ENCODE measurements at regions not wholly inside any gene's neighbourhood (a gene's known extent, or its start where the extent isn't known, plus 50 kb on each side); places are given as distances from the start of the nearest gene placed in this dataset.
"Not testable (repeated sequence)": the region's sequence is repeated elsewhere in the genome, so short reads cannot be mapped to it uniquely, and the experiment has no call there.

DNA sequence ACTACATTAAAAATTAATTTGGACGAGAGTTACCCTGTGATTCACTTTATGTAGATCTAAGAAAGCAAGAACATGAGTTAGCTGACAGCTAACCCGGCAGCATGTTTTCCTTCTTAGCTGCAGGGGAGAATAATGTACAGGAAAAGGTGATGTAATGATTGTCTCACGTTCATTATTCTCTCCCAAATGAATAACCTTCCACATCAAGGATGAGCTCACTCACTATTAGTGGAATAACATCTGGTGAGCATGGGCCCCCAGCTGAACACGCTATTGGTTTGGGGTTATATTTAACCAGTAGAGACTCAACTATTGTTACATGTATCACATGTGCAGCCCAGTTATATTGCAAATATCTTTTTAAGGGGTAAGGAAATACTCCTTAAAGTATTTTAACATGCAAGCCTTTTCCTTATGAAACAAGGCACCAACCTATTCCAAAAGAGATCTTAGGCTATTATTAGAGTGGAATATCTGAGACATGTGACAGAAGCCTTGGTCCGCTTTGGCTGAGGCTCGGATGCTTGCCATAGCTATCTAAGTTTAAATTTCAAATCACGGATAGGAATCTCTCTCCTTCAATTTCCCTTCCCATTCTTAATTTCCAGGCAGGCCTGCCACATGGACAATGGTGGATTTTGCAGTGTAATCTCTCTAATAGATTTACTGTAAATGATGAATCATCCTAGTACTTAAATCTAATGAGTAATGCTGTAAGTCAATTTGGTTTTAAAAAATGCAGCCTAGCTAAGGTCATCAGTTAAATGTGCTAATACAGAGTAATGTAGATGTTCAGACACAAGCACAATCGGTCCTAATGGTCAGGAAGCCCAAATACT is 99.0 kb upstream of the OTUD4 start:
- POLR2A ChIA-PET = interaction anchor here (0.6 kb wide), 1 partner anchor 157 kb away, joined by 3 read pairs; no protein-coding TSS in a partner anchor
- no peak overlapping the region for H3K27ac Mint-ChIP-seq
- H3K4me1 Mint-ChIP-seq = no peaks in the 10 kb centered on the region
- CTCF ChIA-PET = no interaction called here
- no peaks in the 10 kb centered on the region for H3K27me3 Mint-ChIP-seq
- H3K36me3 Mint-ChIP-seq (ENCODE audit: low read depth) = no peaks in the 10 kb centered on the region
- H3K9me3 Mint-ChIP-seq = no peaks in the 10 kb centered on the region
- no peak for DNase-seq
- no peak overlapping the region for H3K4me3 Mint-ChIP-seq

- POLR2A ChIA-PET = interaction anchor here (0.6 kb wide), 1 partner anchor 156 kb away, joined by 3 read pairs; no protein-coding TSS in a partner anchor
- Mint-ChIP-seq H3K27ac (no peak overlapping the region), H3K4me3 (no peak overlapping the region), H3K4me1 (no peaks in the 10 kb centered on the region), H3K9me3 (peaks cover 4% of the 10 kb centered on the region), H3K36me3 (ENCODE audit: low read depth) (no peaks in the 10 kb centered on the region), H3K27me3 (no peaks in the 10 kb centered on the region)
- DNase-seq = no peak
- CTCF ChIA-PET = no interaction called here
Measured at GRCh38 chr4:145278341-145279121, 98.1 kb upstream of the OTUD4 start.

DNA sequence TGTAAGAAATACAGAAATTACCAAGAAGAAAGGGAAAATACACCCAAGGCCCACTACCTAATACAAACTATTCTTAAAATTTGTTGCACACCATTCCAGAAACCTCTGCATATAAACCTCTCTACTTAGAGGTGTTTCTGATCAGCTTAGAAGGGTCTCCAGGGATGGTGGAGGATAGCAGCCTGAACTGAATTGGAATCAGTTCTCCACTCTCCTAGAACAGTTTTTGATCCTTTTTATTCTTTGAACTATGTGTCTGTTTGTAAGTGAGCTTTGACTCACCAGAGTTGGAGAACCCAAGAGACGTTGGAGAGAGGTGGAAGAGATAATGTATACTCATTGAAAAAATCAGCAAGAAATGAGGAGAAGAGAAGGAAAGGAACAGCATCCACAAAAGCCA is 96.6 kb upstream of the OTUD4 start:
- CTCF ChIA-PET = no interaction called here
- Mint-ChIP-seq H3K36me3 (ENCODE audit: low read depth) (no peaks in the 10 kb centered on the region), H3K27ac (no peak overlapping the region), H3K9me3 (peaks cover 7% of the 10 kb centered on the region), H3K27me3 (no peaks in the 10 kb centered on the region), H3K4me3 (no peak overlapping the region), H3K4me1 (no peaks in the 10 kb centered on the region)
- POLR2A ChIA-PET = no interaction called here
- DNase-seq = no peak

DNA sequence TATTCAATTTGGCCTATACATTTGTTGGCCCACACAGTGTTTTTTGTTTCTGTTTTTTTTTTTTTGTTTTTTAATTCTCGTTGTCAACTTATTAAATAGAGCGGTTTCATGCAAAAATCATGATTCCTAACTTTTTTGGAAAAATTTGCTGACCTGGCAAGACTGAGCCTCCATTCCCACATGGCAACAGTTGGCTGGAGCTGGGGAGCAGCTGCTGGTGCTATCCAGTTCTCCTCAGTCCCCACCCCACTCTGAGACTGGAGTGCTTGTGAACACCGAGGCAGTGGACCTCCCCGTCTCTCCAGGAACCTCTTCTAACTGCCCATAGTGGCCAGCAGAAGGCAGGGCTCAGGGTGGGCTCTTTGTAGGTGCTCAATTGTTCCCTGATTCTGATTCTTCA is 95.7 kb upstream of the OTUD4 start:
- no peaks in the 10 kb centered on the region for H3K4me1 Mint-ChIP-seq
- ChIA-PET CTCF (no interaction called here), POLR2A (no interaction called here)
- no peak for DNase-seq
- H3K27ac Mint-ChIP-seq = no peak overlapping the region
- no peaks in the 10 kb centered on the region for H3K27me3 Mint-ChIP-seq
- no peaks in the 10 kb centered on the region for H3K36me3 Mint-ChIP-seq (ENCODE audit: low read depth)
- no peak overlapping the region for H3K4me3 Mint-ChIP-seq
- peaks cover 7% of the 10 kb centered on the region for H3K9me3 Mint-ChIP-seq

DNA sequence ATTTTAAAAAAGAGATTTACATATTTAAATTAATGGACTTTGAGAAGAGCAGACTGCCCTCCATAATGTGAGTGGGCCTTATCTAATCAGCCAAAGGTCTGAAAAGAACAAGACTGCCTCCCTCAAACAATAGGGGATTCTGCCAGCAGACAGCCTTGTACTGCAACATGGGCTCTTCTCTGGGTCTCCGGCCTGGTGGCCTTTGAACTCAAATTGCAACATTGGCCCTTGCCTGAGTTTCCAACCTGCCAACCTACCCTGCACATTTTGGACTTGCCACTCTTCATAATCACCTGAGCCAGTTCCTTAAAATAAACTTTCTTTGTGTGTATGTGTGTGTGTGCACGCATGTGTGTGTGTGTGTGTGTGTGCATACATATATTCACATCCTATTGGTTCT is 90.8 kb upstream of the OTUD4 start:
- no peaks in the 10 kb centered on the region for H3K4me1 Mint-ChIP-seq
- no peak overlapping the region for H3K4me3 Mint-ChIP-seq
- no peak overlapping the region for H3K27ac Mint-ChIP-seq
- CTCF ChIA-PET = no interaction called here
- DNase-seq = no peak
- H3K36me3 Mint-ChIP-seq (ENCODE audit: low read depth) = no peaks in the 10 kb centered on the region
- peaks cover 7% of the 10 kb centered on the region for H3K9me3 Mint-ChIP-seq
- no peaks in the 10 kb centered on the region for H3K27me3 Mint-ChIP-seq
- POLR2A ChIA-PET = interaction anchor here (0.7 kb wide), 1 partner anchor 11 kb away, joined by 4 read pairs; no protein-coding TSS in a partner anchor

GRCh38 chr4:145266881-145267280 is 86.5 kb upstream of the OTUD4 start:
- Mint-ChIP-seq H3K27me3 (no peaks in the 10 kb centered on the region), H3K36me3 (ENCODE audit: low read depth) (no peaks in the 10 kb centered on the region), H3K4me3 (no peak overlapping the region), H3K4me1 (no peaks in the 10 kb centered on the region), H3K27ac (no peak overlapping the region), H3K9me3 (no peaks in the 10 kb centered on the region)
- CTCF ChIA-PET = no interaction called here
- no peak for DNase-seq
- POLR2A ChIA-PET = no interaction called here

GRCh38 chr4:145260091-145260490 is 79.7 kb upstream of the OTUD4 start:
- no peak for DNase-seq
- Mint-ChIP-seq H3K4me3 (no peak overlapping the region), H3K9me3 (peaks cover 3% of the 10 kb centered on the region), H3K27ac (no peak overlapping the region), H3K36me3 (ENCODE audit: low read depth) (no peaks in the 10 kb centered on the region), H3K27me3 (no peaks in the 10 kb centered on the region), H3K4me1 (no peaks in the 10 kb centered on the region)
- CTCF ChIA-PET = no interaction called here
- POLR2A ChIA-PET = no interaction called here

DNA sequence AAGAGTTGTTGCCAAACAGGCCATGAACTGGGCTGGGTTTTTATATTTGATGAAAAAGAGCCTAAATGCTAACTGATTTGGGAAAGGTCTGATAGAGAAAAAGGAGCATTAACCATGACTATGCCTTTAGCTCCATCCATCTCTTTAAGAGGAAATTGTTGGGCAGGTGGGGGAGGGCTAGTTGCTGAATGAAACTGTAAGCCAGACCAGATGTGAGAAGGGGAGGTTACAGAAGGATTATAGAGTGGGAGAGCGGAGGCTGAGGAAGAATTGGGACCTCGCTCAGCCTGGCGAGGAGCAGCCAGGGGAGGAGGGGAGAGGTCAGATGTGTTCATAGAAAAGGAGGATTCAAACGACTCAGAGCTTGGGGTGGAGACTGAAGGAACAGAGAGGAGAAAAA is 74.9 kb upstream of the OTUD4 start:
- H3K4me1 Mint-ChIP-seq; H3K27ac Mint-ChIP-seq; CTCF ChIA-PET; DNase-seq; H3K27me3 Mint-ChIP-seq; H3K4me3 Mint-ChIP-seq; POLR2A ChIA-PET; H3K9me3 Mint-ChIP-seq; H3K36me3 Mint-ChIP-seq (ENCODE audit: low read depth): not testable (repeated sequence)

- Mint-ChIP-seq H3K36me3 (ENCODE audit: low read depth) (no peaks in the 10 kb centered on the region), H3K4me1 (no peaks in the 10 kb centered on the region), H3K27ac (no peak overlapping the region), H3K27me3 (peaks cover 9% of the 10 kb centered on the region), H3K9me3 (no peaks in the 10 kb centered on the region), H3K4me3 (no peak overlapping the region)
- ChIA-PET CTCF (no interaction called here), POLR2A (no interaction called here)
- no peak for DNase-seq
Measured at GRCh38 chr4:145252190-145252589, 71.8 kb upstream of the OTUD4 start.

DNA sequence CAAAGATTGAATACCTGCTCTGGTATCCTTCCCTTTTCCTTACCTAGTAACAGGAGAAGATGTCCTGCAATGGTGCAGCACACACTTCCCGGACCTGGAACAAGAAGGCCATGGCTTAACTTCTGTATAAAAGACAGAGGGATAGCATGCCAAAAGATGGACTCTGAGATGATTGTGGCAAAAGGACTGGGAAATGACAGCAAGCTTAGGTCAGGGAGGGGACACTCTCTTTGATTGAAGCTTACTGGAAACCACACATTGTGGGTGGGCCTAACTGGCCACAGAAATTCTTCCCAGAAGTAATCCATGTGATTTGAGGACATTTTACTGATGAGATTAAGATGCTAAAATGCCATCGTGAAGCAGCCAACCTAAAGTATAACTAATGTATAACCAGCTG is 71.0 kb upstream of the OTUD4 start:
- CTCF ChIA-PET = no interaction called here

GRCh38 chr4:145248971-145249370 is 68.6 kb upstream of the OTUD4 start:
- Mint-ChIP-seq H3K27ac (no peak overlapping the region), H3K4me3 (no peak overlapping the region), H3K4me1 (no peaks in the 10 kb centered on the region), H3K27me3 (peaks cover 9% of the 10 kb centered on the region), H3K36me3 (ENCODE audit: low read depth) (no peaks in the 10 kb centered on the region), H3K9me3 (no peaks in the 10 kb centered on the region)
- DNase-seq = no peak
- CTCF ChIA-PET = no interaction called here
- POLR2A ChIA-PET = no interaction called here

More for the DNA sequence above, 71.0 kb upstream of the OTUD4 start:
- Mint-ChIP-seq H3K4me3 (no peak overlapping the region), H3K4me1 (no peaks in the 10 kb centered on the region), H3K27ac (no peak overlapping the region), H3K27me3 (peaks cover 9% of the 10 kb centered on the region), H3K9me3 (no peaks in the 10 kb centered on the region), H3K36me3 (ENCODE audit: low read depth) (no peaks in the 10 kb centered on the region)
- DNase-seq = no peak
- POLR2A ChIA-PET = no interaction called here

DNA sequence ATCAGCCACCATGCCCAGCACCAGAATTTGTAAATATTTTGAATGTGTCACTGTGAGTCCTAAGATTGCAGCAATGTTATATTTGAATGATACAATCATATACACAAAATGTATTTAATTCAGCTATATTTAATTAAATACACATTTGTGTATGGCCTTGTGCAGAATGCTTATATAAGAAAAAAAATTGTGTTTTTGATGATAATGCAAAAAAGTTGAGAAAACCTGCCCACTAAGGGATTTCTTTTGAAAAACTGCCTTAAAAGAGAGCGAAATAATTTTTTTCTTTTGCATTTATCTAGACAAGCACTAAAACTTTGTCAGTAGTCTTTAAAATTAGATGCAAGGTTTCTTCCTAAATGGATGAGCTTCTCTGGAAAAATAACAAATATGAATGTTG is 68.1 kb upstream of the OTUD4 start:
- no peak overlapping the region for H3K27ac Mint-ChIP-seq
- CTCF ChIA-PET = no interaction called here
- no peak overlapping the region for H3K4me3 Mint-ChIP-seq
- H3K4me1 Mint-ChIP-seq = no peaks in the 10 kb centered on the region
- POLR2A ChIA-PET = no interaction called here
- H3K27me3 Mint-ChIP-seq = peaks cover 9% of the 10 kb centered on the region
- H3K9me3 Mint-ChIP-seq = no peaks in the 10 kb centered on the region
- no peak for DNase-seq
- H3K36me3 Mint-ChIP-seq (ENCODE audit: low read depth) = no peaks in the 10 kb centered on the region

- Mint-ChIP-seq H3K9me3 (no peaks in the 10 kb centered on the region), H3K4me1 (no peaks in the 10 kb centered on the region), H3K27ac (no peak overlapping the region), H3K27me3 (no peaks in the 10 kb centered on the region), H3K36me3 (ENCODE audit: low read depth) (no peaks in the 10 kb centered on the region), H3K4me3 (no peak overlapping the region)
- ChIA-PET CTCF (interaction anchor here (0.8 to 1.1 kb wide), 2 partner anchors 376 to 401 kb away, joined by 3 read pairs; no protein-coding TSS in a partner anchor), POLR2A (no interaction called here)
- peak; percentile 73 for DNase-seq
Measured at GRCh38 chr4:145234091-145234706, 53.8 kb upstream of the OTUD4 start.

All from activated CD4-positive, alpha-beta T cell treated with anti-CD3 and anti-CD28 coated beads, Interleukin-2, amount 10 ng/mL, durations not matched to agents 7 days and 5 days (primary cell).